GM12892 (cell line): ENCODE measurements at regions not wholly inside any gene's neighbourhood (a gene's known extent, or its start where the extent isn't known, plus 50 kb on each side); places are given as distances from the start of the nearest gene placed in this dataset.

Experiments used
- POLR2A ChIP-seq: IDR thresholded peaks from 2 replicates; pipeline ENCODE4 v1.6.1; 2011; ENCODE audit warnings: low read depth, low read length, control low read depth
- POLR2AphosphoS5 ChIP-seq: IDR thresholded peaks from 2 replicates; pipeline ENCODE4 v1.6.1; 2011; ENCODE audit warnings: low read depth, low read length, control low read depth
- TAF1 ChIP-seq: IDR thresholded peaks from 2 replicates; pipeline ENCODE4 v1.6.1; 2011; ENCODE audit warnings: low read depth, mild to moderate bottlenecking, control low read depth, low read length, borderline replicate concordance

- TF ChIP-seq POLR2A (no peak), POLR2AphosphoS5 (no peak), TAF1 (no peak)
Observed at GRCh38 chr16:85341972-85342695, 229.9 kb upstream of the CIBAR2 start.
